HG02642 (cell line): ENCODE measurements at regions not wholly inside any gene's neighbourhood (a gene's known extent, or its start where the extent isn't known, plus 50 kb on each side); places are given as distances from the start of the nearest gene placed in this dataset.
"Not testable (repeated sequence)": the region's sequence is repeated elsewhere in the genome, so short reads cannot be mapped to it uniquely, and the experiment has no call there.

ENCODE experiments used
- ATAC-seq: cut with Tn5 transposase; IDR thresholded peaks from one replicate; pipeline ENCODE4 v1.9.1; 2021; ENCODE audit warnings: mild to moderate bottlenecking; ENCODE audit not compliant: unreplicated experiment, poor library complexity

DNA sequence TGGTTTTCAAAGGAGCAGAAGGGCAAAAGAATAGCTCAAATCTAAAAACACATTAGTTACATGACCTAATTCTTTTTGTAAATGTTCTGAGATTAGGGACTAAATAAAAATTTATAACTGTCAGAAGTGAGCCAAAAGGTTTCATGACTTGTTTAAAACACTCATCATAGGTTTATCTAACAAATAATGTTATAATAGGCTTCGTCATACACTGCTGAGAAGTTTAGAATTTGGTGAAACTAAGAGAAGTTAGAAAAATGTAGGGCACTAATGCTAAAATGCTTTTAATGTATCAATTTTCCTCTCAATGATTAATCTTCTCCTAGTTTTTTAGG is 468.8 kb upstream of the CDIN1 start:
- no peak for ATAC-seq

DNA sequence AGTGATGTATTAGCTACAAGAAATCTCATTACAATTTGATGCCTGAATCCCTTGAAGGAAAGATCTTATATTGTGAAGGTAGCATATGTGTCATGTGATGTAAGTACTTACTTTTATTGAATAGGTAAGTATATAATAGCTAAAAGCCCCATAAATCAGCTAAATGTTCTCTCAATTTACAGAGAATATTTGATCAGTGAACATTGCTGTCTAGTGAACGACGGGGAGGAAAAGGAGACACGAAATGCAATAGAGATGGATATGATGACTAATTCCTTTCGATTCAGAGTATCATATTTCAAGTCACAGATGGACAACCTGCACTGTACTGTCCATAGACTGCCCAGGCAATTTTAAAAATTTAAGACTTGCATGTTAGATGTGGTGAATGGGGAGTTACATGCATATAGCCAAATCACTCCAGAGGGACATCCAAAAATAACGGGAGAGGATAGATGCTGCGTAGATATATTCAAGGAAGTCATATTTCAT is 462.1 kb upstream of the CDIN1 start:
- ATAC-seq: no peak

DNA sequence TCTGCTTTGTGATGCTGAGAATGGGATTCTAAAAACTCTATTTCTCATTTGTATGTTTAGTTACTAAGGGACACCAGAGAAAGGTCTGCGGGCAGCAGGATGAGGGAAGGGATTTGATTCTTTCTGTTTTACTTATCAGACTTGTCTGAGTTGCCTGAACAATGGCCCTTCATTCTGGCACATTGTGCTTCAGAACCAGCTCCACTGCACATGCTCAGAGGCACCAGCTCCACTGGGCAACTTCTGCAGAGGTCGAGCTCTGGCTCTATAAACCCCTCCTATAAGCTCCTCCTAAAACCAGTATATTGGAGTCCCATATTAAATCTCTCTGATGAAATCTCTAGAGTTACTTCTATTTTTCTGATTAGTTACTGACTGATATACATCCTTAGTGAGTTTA is 453.2 kb upstream of the CDIN1 start:
- no peak for ATAC-seq

DNA sequence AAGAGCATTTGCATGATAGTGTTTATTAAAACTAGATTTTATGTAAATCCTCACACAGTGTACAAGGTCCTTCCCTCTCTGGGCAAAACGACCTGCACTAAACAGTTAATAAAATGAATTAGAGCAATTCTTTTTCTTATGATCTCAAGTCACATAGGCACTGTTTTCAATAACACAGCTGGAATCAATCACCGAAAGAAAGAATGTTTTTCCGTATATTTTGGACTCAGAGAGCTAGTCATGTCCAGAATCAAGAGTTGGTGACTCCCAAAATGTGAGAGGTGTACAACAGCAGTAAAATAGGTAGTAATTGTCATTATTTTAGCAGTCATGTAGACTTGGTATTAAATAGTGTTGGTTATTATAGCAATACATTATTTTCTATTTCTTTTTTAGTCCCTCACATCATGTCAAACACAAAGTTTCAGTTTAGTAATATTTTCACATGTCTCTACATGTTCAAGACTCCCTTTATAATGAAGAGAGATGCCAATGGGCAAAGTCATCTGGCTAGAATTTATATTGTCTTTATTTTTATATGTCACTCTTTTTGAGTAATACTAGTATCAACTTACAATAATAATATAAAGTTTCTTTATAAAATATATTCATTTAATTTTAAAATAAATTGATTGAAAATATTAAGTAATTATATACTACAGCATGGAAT is 448.6 kb upstream of the CDIN1 start:
- ATAC-seq: no peak

DNA sequence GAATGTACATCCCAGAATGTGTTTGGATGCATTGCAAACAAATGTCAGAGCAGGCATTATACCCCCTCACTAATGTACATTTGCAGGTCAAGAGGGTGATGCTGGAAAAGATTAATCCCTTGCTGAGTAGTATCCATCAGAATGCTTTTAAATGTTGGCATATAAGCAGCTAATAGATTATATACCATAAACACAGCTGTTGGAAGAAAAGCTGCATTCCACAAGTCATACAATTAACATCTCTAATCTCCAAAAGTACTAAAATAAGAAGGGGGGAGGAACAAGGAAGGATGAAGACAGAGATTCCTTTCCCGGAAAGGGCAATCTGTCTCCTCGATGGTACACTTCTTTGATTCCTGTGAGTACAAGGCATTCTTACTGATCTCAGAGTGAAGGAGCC is 445.7 kb upstream of the CDIN1 start:
- ATAC-seq: no peak

DNA sequence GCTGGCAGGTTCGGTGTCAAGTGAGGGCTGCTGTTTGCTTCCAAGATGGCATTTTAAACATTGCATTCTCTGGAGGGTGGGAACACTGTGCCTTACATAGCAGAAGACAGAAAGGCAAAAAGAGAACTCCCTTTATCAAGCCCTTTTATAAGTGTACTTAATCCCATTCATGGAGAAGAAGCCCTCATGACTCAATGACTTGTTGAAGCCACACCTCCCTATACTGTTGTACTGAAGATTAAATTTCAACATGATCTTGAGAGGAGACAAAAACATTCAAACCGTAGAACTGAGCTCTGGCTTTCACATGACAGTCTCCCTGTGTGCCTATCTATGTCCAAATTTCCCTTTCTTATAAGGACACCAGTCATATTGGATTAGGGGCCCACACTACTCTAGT is 443.4 kb upstream of the CDIN1 start:
- ATAC-seq: no peak

DNA sequence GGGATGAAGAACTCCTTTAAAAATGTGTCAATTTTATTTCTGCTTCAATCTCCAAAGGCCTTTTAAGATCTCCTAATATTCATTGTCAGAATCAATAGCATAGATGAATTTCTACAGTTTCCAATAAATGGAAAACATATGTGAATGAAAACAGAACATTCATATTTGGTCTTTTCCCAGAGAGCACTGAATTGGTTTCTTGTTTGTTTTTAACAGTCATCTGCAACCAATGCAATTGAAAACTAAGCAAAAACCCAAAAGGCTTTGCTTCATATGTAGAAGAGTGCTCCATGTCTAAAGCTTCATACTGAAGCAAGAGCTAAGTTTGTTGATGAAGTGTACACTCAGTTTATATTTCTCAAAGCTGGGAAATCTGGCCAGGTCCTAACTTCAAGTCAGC is 426.5 kb upstream of the CDIN1 start:
- no peak for ATAC-seq

DNA sequence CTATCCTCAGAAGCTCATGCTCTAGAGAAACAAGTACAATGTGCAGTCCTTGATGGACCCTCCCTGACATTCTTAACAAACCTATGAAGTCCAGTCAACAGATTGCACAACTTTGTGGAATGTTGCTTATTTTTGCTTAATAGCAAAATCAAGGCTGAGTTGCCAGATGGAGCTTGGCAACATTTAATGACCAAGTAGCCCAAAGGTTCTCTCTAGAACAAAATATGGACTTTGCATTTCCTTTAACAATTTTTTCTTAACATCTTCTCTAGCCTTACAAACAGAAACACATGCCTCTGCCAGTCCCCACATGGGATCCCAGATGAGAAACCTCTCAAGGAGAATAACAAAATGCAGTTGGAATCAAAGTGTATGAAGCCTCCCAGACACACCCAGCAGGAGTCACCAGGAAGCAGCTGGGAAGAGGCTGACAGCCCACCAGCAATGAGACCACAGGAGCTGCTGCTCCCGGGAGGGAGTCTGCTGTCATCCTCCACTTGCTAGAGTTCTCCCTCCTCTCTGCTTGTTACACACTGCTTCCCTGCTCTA is 422.5 kb upstream of the CDIN1 start:
- no peak for ATAC-seq

DNA sequence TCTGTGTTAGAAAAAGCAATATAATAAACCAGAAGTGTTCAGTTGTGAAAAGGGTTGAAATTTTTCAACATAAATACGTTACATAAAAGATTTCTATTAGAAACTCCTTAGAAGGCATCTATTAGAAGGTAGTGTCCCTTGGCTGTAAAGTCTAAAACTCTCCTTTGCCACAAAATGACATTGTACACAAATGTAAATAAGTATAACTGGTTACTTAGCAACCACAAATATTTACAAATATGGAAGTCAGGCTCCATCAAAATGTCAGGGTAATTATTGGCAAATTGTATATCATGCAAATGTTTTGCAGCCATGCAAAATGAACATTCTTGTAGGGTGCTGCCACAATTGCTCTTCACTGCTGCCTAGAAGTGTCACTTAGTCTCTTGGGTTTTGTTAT is 419.1 kb upstream of the CDIN1 start:
- no peak for ATAC-seq

DNA sequence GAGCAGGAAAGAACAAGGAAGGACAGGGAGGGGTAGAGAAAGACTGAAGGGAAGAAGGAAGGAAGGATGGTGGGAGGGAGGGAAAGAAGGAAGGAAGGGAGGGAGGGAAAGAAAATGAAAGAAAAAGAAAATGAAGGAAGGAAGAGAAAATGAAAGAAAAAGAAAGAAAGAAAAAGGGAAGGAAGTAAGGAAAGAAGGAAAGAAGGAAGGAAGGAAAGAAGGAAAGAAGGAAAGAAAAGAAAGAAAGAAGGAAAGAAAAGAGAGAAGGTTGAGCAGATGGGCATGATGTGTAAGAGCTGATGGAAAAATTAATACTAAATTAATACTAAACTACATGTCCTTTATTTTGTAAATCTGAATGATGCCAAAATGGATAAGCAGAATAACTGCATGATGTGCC is 418.3 kb upstream of the CDIN1 start:
- ATAC-seq: no peak

DNA sequence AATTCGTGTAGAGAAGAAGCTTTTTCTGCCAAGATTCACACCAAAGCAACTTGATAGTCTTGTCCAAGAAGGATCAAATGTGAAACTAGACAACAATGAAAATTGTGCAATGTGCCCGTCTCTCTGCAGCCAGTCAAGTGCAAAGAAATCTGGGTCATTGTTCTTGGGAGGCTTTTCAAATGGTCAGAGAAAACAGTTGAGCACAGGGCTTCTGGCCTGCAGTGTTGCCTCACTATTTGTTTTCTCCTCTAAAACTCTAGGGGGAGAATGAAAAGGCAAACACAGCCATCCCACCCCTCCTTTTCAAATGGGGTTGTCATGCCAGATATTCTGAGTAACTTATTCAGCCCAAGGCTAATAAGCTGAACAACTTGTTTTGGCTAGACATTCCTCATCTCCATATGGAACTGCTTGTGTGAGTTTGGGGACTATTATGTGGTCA is 417.6 kb upstream of the CDIN1 start:
- no peak for ATAC-seq

DNA sequence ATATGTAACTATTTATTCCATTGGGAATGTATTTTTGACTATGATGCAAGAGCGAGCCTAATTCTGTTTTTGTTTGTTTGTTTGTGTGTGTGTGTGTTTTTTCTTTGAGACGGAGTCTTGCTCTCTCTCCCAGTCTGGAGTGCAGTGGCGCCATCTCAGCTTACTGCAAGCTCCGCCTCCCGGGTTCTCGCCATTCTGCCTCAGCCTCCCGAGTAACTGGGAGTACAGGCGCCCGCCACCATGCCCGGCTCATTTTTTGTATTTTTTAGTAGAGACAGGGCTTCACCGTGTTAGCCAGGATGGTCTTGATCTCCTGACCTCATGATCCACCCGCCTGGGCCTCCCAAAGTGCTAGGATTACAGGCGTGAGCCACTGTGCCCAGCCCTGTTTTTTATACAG is 415.4 kb upstream of the CDIN1 start:
- not testable (repeated sequence) for ATAC-seq

DNA sequence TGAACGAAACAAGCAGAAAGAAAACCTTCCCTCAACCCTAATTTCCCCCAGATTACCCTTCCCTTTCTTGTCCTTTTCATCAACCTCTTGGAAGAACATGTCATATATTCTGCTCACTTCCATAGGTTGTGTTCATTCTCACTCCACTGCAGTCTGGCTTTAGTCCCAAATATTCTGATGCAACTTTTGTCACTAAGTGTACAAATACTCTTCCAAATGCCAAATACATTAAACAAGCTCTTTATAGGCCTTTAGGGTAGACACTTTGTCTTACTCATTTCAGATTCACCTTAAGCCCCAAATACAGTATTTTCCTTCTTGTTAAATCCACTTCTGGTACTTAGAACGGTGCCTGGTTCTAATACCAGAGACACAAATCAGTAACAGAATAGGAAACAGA is 406.5 kb upstream of the CDIN1 start:
- no peak for ATAC-seq

DNA sequence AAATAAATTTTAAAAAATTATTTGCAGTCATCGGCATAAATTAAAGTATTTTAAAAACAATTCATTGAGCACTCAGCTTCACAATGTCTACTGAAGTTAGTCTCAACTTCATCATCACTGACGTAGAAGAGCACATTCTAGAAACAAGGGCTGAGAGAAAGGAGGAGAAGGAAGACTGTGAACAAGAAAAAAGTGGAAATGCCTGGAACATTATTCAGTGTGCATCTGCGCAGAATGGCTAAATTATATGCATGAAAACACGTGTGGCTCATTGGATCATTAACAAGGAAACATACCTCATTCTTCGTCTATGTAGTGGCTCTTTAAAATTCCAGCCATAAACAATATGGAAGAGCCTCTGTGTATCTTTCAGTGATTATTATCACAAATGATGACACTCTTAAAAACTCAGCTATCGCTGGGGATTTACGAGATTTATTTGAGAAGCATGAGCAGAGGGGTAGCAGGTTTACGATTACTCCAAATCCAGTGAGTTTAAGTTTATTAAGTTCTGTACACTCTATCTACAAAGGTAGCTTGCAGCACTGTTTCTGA is 404.2 kb upstream of the CDIN1 start:
- no peak for ATAC-seq

DNA sequence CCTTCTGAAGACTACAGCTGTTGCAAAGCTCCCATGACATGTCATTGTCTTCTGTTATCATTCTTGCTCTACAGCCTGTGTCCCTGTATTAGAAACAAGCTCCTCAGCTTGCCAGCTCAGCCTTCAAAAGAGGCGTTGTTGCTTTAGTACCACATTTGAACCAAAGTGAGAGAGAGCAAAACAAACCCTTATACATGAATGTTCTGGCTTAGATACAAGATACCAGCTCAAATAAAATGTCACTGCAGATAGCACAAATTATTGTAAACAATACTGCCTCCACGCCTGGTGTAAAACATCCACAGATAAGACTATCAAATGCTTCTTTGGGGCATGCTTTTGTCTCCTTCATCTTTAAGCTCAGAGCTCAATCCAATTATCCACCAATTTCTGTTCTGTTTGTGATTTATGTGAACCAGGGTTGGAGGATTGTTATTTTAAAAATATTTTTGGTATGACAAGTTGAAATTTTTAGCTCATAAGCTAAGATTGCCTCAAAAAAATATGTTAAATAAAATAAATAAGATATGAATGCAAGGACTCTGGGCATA is 403.6 kb upstream of the CDIN1 start:
- ATAC-seq: no peak

DNA sequence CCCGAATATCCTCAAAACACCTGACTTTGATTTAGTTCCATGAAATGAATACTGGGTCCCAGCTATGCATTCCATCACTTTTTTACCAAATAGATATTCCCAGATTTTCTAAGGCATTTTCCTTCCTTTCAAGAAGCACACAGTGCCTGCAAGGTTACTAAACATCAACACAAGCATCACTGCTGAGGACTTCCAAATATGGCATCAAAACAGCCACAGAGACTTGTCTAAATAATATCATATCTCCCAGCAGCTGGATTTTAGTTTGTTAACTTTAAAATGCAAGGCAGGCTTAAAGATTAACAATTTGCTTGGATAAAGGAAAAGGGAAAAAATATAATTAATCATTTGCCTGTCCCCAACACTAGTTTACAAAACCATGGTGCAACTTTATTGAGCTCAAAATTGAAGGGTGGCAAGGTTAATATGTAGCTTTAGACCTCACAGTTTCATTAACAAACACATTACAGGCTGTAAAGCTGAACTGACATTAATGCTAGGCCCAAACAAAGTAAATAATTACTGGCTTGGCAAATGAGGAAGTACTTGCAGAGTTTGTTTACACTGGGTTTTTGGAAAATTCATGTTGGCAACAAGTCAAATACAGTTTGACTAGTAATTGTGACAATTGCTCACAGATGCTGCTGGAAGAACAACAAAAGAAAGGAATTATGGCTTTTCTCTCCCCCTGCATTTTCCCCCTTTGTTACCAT is 401.7 kb upstream of the CDIN1 start:
- no peak for ATAC-seq

DNA sequence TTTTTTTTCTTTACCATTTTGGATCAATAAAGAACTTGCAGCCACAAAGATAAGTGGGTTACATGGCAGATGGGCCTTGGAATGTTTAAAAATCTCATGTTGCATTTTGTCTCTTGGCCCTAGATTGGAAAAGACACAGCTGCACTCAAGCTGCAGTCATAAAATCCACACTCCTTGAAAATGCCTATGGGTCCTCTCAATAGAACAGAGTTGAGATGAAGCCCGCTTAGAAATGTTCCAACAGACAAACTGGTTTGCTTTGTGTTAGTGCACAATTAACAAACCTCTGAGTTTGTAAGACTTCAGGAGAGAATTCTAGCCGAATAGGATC is 401.2 kb upstream of the CDIN1 start:
- no peak for ATAC-seq

DNA sequence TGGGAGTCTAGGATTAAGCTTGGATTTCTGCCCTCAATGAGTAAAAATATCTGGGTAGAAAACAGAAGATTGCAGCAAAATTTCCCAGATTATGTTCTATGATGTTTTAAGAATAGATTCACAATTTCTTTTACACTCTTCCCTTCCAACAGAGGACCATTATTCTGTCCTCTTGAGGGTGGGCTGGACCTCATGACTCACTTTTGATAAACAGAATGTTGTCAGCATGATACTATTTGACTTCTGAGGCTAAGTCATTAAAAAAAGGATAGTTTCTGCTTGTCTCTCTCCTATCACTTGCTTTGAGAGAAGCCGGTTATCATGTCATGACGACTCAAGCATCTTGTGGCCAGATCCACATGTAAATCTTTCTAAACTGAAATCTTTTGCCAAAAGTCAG is 396.2 kb upstream of the CDIN1 start:
- ATAC-seq: no peak

DNA sequence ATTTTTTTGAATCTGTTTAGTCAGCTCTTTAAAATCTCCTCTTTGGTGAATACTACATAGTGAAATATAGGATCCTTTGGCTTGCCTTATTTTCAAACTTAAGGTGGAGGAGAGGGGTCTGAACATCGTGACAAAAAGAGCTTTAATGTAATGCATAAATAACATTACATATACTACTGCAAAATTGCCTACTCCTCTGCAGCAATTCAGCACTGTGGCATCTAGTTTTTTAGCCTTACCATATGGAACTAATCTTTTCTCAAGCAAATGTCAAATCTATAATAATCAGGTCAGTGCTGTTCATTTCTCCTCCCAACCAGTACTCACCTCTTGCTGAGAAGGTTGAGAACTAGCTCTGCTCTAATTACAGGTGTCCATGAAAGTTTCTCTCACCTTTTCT is 394.0 kb upstream of the CDIN1 start:
- no peak for ATAC-seq

DNA sequence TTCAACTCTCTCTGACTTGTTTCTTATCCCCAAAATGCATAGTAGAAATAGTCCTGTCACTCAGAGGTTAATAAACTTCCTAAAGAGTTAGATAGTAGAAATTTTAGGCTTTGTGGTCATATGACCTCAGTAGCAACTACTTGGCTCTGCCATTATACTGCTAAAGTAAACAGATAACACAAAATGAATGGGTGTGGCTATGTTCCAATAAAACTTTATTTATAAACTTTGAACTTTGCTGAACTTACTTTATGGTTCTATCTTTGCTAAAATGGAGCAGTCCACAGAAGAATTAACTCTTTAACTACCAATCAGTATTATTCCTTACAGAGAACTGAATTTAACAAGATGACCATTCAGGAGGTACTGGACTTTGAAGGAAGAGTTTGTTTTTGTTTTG is 393.6 kb upstream of the CDIN1 start:
- ATAC-seq: no peak

DNA sequence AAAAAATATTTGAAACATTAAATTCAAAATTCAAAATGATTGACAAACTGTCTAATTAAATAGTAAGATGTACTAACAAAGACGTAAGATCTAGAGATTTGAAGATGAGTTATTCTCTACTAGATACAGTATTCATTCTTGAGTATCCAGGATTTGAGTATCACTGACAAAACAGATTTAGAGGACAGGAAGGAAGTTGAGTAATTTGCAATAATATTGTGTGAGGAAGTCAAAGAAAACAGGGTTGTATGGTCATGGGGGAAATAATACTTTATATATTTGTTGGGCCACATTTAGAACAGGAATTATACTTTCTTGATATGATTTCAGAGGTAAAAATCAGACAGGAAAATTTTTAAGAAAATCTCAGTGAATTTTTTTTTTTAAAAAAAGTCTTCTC is 393.1 kb upstream of the CDIN1 start:
- no peak for ATAC-seq
